ENCODE measurements at regions not wholly inside any gene's neighbourhood (a gene's known extent, or its start where the extent isn't known, plus 50 kb on each side); places are given as distances from the start of the nearest gene placed in this dataset.
"Not testable (repeated sequence)": the region's sequence is repeated elsewhere in the genome, so short reads cannot be mapped to it uniquely, and the experiment has no call there.

DNA sequence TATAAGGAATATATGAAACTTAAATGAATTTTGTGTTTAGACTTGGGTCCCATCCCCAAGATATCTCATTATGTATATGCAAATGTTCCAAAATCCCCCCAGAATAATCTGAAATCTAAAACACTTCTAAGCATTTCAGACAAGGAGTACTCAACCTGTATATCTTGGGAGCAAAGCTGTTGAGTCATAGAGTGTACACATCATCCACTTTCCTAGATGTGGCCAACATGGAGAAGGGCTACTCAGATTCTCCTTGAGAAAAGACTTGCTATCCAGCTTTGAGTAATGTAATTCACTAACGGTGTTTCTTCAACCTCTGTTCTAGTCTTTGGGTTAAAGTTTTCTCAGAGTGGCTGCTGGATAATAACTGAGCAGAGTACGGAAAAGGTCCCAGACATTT lies 215.5 kb upstream of the POU1F1 start:
- no peak for DNase-seq (ENCODE audit: low read depth)

DNA sequence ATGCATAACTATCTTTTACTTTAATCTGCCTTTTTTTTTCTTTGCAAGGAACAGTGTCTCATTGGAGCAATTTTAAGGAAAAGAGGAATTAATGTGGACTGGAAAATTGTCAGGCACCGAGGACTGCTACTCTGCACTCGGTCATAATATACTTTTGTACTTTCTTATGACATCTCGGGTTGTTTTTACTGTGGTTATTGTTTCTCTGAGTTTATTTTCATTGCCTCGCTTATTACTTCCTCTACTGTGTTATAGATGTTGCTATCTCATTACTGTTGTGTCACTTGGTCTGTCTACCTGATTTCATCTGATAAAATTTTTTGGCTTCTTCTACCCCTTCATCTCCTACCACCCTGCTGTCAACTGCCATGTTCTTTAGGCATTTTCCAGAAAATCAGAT lies 213.5 kb upstream of the POU1F1 start:
- no peak for DNase-seq (ENCODE audit: low read depth)

DNA sequence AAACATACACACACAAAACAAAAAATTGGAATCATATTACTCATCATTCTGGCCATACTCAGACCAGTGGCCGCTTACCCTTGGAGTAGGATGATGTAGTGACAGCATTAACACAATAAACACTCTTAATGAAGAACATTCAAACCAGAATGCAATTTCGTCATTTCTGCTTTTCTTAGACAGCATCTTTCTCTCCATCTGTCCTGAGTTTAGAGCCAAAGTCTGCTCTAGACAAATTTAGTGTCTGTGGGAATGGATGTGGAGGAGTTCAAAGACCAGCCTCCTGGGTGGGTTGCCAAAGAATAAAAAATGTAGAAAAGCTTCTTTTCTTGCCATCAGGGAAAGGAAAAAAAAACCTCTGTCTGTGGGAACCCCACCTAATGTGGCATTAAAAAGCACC lies 212.4 kb upstream of the POU1F1 start:
- no peak for DNase-seq (ENCODE audit: low read depth)

DNA sequence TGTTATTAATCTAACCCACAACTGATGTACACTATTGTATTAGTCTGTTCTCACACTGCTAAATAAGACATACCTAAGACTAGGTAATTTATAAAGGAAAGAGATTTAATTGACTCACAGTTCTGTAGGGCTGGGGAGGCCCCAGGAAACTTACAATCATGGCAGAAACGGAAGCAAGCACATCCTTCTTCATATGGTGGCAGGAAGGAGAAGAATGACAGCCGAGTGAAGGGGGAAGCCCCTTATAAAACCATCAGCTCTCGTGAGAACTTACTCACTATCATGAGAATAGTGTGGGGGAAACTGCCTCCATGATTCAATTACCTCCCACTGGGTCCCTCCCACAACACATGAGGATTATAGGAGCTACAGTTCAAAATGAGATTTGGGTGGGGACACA lies 210.3 kb upstream of the POU1F1 start:
- not testable (repeated sequence) for DNase-seq (ENCODE audit: low read depth)

DNA sequence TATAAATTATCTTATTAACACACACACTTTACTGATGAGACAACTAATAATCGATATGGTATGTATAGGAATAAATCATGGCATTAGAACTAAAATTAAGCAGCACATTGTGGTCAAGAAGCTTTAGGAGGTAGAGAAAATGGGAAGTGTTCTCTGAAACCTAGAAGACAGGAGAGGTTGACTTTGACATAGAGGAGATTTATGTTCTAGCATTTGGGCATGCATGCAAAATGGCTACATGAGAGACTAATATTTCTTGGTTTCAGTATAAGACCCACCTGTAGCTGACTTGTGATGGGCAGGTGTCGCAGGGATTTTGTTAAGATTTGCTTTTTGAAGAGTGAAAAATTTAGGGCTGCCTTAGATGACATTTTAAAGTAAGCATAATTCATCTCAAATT lies 209.7 kb upstream of the POU1F1 start:
- no peak for DNase-seq (ENCODE audit: low read depth)

DNA sequence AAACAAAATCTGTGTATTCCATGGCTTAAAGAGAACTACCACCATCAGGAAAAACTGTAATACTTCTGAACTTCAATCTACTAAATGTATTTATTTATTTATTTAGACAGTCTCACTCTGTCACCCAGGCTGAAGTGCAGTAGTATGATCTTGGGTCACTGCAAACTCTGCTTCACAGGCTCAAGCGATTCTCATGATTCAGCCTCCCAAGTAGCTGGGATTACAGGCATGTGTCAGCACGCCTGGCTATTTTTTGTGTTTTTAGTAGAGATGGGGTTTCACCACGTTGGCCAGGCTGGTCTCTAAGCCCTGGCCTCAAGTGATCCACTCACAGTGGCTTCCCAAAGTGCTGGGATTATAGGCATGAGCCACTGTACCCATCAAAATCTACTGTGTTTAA lies 202.3 kb upstream of the POU1F1 start:
- no peak for DNase-seq (ENCODE audit: low read depth)

DNA sequence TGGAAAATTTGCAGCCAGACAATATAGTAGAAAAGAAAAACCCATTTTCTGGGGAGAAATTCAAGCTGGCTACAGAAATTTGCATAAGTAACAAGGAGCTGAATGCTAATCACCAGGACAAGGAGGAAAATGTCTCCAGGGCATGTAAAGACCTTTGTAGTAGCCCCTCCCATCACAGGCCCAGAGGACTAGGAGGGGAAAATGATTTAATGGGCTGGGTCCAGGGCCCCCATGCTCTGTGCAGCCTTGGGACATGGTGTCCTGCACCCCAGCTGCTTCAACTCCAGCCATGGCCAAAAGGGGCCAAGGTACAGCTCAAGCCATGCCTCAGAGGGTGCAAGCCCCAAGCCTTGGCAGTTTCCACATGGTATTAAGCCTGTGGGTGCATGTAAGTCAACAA lies 197.6 kb upstream of the POU1F1 start:
- DNase-seq (ENCODE audit: low read depth): no peak

DNA sequence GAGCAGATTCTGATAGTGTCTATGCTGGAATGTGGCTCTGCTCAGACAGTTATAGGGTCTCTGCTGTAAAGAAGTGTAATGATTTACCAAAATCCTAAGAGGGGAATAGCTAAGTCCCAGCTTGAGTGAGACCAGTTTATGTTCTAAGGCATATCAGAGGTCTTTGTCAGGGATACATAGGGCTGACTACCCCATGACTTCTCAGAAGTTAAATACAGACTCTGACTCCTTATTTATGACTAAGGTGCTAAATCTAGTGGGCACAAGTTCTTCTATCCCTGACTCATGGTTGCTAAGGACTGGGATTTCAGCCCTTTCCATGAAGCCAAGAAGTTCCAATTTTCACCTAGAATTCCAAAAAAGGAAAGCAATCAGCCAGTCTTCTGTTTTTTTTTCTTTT lies 192.6 kb upstream of the POU1F1 start:
- no peak for DNase-seq (ENCODE audit: low read depth)

DNA sequence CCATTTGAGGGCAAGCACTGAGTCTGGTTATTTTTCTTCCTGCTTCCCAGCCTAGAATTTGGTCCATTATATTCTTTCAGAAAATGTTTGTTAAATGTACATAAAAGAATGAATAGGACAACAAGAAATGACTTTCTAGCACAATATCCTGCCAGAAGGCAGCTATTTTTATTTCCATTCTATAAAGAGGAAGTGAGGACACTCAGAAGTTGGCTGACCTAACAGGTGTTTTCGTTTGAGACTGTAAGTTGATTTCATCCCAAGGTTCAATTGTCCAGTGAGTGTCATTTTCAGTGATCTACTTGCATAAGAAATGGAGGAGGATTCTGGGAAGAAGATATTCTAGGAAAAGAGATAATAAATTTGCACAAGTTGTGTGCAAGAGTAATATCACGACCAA lies 191.9 kb upstream of the POU1F1 start:
- DNase-seq (ENCODE audit: low read depth): no peak

DNA sequence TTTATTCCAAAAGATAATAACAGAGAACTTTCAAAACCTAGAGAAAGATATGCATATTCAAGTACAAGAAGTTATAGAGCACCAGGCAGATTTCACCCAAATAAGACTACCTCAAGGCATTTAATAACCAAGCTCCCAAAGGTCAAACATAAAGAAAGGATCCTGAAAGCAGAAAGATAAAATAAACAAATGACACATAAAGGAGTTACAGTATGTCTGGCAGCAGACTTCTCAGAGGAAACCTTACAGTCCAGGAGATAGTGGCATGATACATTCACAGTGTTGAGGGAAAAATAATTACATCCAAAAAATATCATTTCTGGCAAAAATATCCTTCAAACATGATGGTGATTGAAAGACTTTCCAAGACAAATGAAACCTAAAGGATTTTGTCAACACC lies 185.8 kb upstream of the POU1F1 start:
- no peak for DNase-seq (ENCODE audit: low read depth)

DNA sequence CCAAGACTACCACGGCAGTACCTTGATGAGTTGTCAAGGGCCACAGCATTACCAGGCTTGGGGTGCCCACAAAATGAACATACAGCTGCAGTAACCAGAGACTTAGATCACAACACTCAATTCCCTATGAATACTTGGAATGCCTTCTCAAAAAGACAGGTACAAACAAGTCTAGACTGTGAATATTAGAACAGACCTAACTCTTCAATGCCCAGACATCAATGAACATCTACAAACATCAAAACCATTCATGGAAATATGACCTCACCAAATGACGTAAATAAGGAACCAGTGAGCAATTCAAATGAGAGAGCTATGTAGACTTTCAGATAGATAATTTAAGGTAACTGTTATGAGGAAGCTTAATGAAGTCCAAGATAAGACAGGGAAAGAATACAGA lies 185.1 kb upstream of the POU1F1 start:
- DNase-seq (ENCODE audit: low read depth): no peak

DNA sequence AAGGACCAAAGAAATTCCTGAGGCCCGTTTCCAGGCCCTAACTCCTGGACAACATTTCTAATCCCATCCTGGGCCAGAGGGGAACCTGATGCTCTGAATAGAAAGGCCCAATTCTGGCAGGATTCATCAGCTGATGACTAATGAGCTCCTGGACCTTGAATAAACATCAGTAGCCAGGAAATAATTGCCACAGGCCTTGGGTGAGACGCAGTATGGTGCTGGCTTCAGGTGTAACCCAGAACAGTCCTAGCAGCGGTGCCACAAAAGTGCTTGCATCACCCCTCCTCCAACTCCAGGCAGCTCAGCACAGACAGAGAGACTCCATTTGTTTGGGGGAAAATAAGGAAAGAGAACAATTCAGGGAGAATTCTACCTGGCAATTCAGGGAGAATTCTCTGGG lies 184.7 kb upstream of the POU1F1 start:
- DNase-seq (ENCODE audit: low read depth): no peak

DNA sequence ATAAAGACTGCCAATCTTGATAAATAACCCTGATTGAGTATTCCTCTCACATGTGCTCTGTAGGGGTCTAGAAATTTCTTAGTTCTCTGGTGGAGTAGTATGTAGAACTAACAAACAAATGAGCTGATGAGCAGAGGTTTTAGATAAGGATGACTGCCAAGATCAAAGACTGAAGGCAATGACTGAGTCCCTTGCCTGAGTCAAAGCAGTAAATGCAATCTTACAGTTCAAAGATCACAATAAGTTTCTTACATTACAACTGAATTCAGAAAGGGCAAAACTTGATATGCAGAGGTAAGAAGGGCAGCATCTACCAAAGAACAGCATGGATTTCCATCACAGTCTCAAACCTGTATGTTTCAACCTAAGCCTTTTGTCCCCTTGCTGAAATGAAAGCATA lies 172.2 kb upstream of the POU1F1 start:
- DNase-seq (ENCODE audit: low read depth): no peak

DNA sequence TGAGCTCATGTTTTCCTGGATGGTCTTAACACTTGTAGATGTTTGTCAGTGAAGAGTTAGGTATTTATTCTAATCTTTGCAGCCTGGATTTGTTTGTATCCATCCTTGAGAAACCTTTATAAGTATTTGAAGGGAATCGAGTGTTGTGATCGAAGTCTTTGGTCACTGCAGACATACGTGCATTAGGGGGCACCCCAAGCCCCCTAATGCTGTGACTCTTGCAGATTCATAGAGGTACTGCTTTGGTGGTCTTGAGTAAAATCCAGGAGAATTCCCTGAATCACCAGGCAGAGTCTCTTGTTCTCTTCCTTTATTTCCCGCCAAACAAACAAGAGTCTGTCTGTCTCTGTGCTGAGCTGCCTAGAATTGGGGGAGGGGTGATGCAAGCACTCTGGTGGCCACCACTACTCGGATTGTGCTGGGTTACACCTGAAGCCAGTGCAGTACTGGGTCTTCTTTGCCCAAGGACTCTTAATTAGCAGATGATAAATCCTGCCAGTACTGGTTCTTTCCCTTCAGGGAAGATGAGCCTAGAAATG lies 170.5 kb upstream of the POU1F1 start:
- no peak for DNase-seq (ENCODE audit: low read depth)

DNA sequence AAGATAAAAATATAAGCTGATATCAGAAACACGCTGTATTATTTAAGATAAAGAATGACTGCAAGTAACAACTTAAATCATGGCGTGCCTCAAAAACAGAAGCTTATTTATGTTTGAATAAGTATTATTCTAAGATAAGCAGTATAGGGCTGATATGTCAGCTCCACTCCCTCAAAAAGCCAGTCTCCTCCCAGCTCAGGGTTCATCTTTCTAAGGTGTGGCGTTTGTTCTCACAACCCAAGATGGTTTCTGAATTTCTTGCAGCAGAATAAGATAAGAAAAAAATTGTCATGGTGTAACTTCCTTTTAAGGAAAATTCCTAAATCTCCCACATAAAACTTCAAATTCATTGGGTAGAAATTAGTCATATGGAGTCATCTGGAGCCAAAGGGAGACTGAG lies 166.1 kb upstream of the POU1F1 start:
- no peak for DNase-seq (ENCODE audit: low read depth)

DNA sequence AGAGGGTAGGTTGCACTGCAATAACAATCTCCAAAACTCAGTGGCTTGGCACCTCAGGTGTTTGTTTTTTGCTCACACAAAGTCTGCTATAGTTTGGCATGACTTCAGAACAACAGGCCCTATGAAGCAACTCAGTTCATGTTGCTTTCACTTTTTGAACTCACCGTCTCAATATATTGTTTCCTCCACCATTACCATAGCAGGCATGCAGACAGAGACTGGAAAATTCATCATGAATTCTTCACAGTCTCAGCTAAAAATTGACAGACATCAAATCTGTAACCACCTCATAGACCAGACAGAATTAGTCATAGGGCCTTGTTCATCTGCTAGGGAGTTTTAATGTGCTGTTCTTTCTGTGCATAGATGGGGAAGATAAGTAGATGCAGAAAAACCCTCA lies 161.4 kb upstream of the POU1F1 start:
- no peak for DNase-seq (ENCODE audit: low read depth)

DNA sequence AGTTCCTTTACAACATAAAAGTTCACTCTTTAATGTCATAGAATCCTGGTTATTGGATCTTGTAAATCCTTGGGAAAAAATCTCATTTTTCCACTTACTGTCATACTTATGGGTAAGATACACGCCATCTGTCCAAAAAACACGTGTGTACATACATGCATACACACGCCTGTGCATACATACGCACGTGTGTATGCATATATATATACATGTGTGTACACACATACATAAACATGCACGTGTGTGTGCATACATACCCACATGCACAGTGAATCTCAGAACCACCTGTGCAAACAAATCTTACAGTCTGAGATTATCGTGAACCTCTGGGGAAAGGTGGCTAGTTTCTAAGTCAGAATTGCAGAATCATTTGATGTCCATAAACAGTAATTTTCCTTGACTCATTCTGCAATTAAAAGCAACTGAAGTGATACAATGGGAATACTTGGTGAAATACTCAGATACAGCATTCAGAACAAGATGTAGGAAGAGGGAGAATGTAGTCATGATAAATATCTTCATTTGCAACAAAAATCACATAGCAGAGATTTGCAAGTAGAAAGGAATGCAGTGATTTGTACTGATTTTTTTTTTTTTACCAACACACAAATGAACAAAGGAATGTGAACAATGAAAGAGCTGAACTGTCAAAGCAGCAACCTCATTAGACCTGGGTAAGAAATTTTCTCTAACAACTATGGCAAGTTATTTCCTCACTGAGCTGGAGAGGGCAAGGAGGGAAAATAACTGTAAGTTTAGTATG lies 160.6 kb upstream of the POU1F1 start:
- no peak for DNase-seq (ENCODE audit: low read depth)

DNA sequence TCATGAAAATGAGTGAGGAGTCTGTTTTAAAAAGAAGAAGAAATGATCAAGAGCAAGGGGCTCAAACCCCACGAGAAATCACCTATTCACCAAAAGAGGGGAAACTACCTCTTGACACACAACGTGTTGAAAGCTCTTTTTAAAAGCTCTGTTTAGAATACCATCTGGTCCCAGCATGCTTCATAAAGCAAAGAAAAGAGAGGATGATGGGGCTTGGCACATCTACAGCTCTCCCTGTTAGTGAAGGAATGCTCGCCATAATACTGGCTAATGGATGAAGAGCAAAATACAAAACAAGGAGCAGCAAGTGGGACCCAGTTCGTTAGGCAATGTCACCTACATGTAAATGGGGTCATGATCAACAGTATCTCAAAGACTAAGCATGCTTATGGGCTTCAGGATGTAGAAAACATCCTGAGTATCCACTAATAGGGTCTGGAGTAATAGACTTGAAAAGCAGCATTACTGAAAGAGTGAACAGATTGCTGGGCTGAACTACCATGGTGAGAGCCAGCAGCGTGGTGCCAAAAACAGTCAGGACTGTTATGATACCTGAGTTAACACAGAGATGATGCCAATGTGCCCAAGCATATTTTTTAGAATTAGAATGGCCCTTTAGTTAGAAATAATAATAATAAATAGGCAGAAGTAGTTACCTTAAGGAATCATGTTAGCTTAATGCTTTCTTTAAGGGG lies 159.7 kb upstream of the POU1F1 start:
- no peak for DNase-seq (ENCODE audit: low read depth)

DNA sequence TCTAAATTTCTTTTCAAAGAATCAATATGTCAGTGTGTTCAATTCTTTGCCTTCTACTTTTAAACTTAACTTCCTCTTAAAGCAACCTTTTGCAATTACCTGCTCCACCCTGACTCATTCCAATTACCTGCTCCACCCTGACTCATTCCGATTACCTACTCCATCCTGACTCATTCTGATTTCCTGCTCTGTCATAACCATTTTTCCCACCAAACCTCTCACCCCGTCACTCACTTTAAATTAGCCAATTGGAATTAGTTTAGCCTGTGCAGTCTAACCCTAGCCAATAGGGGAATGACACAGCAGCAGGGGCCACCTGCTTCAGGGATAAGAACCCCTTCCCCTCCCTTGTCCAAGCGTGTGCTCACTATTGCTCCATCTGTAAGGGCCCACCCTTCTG lies 157.1 kb upstream of the POU1F1 start:
- not testable (repeated sequence) for DNase-seq (ENCODE audit: low read depth)

DNA sequence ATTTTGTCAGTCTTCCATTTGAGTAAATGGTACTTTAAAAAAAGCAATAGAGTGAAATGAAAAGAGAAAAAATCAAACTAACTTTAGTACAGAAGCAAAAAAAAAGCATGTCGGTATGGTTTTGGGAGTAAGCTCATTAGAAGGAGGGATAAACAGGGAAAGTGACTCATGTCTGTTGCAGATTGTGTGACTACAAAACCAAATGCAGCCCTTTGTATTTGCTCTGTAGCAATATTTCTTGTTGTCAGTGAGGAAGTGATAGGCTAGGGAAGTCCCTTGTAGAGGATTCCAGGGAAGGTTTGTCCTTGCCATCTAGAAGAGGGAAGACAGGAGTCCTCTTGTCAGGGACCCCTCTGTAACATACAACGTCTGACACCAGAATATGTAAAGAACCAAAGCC lies 150.5 kb upstream of the POU1F1 start:
- no peak for DNase-seq (ENCODE audit: low read depth)

DNA sequence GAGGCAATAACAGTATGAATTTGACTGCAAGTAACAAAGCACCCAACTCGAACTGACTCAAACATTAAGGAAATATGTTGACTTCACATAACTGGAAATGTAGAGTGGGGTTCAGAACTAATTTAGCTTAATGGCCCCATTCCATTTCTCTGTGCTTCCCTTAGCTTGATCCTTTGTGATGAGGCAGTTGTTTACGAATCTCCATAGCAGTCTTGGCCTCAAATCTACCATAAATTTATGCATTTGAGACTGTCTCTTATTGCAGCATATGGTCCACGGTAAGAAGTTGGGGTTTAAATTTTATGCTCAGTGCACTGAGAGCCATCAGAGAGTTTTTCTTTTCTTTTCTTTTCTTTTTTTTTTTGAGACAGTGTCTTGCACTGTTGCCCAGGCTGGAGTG lies 148.7 kb upstream of the POU1F1 start:
- DNase-seq (ENCODE audit: low read depth): no peak

DNA sequence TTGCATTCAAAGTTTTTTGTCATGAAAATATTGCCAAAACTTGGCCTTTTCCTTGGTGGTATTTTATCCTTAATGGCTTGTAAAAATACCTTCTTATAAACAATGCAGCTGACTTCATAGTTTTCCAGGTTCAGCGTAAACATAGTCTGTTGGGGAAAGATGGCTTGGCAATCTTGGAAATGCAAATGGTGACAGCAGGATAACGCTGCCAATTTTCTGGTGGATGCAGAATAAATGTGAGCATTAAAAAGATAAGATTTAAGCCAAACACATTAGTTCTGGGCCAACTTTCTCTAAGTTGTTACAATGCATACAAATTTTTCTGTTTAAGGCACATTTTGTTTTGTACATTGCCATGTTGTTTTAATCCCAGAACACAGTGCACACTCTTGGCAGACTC lies 147.0 kb upstream of the POU1F1 start:
- no peak for DNase-seq (ENCODE audit: low read depth)

DNA sequence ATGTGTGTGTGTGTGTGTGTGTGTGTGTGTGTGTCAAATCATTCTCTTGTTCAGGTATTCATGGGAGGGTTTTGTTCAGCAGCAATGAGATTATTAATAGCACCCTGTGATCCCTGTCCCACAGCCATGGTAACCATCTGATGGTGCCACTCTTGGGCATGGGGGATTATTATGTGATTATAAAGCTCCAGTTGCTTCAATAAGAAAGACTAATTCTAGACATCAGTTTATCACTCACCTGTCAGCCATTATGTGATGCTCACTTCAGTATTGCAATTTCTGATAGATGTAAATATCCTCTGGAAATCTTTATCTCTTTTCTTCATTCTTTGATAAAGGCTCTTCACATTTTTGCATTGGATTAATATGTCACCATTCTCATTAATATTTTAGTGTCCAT lies 145.9 kb upstream of the POU1F1 start:
- no peak for DNase-seq (ENCODE audit: low read depth)

DNA sequence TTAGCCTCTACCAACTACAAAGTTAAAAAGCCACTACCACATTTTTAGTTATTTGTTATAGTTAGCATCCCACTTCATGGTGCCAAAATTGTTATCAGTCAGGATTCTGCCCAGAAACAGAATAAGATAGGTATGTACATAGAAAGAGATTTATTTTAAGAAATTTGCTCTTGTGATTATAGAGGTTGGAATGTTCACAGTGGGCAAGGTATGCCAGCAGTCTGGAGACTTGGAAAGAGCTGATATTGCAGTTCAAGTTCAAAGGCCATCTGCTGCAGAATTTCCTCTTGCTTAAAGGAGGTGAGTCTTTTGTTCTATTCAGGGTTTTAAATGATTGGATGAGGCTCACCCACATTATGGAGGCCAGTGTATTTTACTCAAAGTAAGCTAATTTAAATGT lies 143.8 kb upstream of the POU1F1 start:
- no peak for DNase-seq (ENCODE audit: low read depth)

Measured in T-helper 22 cell (primary cell).